Keratinocyte (primary cell): ENCODE measurements at regions not wholly inside any gene's neighbourhood (a gene's known extent, or its start where the extent isn't known, plus 50 kb on each side); places are given as distances from the start of the nearest gene placed in this dataset.

Experiments
- DNase-seq: peaks from one replicate; pipeline ENCODE4 v3.0.0-alpha.2; 2011; ENCODE audit warnings: low read depth, missing footprints, low spot score
- FAIRE-seq: peaks from 2 replicates; lab custom pipeline; 2011; peaks lifted over from hg19 to GRCh38; lab: Jason Lieb, UNC
- H2AFZ ChIP-seq: 2 replicates; pipeline ENCODE4 v1.6.0; 2012; ENCODE audit warnings: low read length, control low read depth, inconsistent platforms; ENCODE audit not compliant: control insufficient read depth
- H3K27ac ChIP-seq: 2 replicates; pipeline ENCODE4 v1.5.1; 2011; ENCODE audit warnings: low read length; ENCODE audit not compliant: control insufficient read depth, insufficient read depth
- H3K27me3 ChIP-seq: 3 replicates; pipeline ENCODE4 v1.6.0; 2011; ENCODE audit warnings: low read length; ENCODE audit not compliant: control insufficient read depth, insufficient read depth; ENCODE audit errors: extremely low read depth
- H3K36me3 ChIP-seq, 2 experiments: 2 replicates in 1 of 2; 3 replicates in 1 of 2; pipeline ENCODE4 v1.5.1; 2011; ENCODE audit warnings: low read length in 2 of 2, mild to moderate bottlenecking in 1 of 2; ENCODE audit not compliant: control insufficient read depth in 2 of 2, insufficient read depth in 2 of 2; ENCODE audit errors: extremely low read depth in 1 of 2
- H3K4me1 ChIP-seq: 3 replicates; pipeline ENCODE4 v1.5.1; 2011; ENCODE audit warnings: low read length; ENCODE audit not compliant: control insufficient read depth, insufficient read depth; ENCODE audit errors: extremely low read depth
- H3K4me2 ChIP-seq: 3 replicates; pipeline ENCODE4 v1.6.0; 2011; ENCODE audit warnings: low read depth, low read length; ENCODE audit not compliant: control insufficient read depth, insufficient read depth; ENCODE audit errors: extremely low read depth
- H3K4me3 ChIP-seq, 3 experiments: fragments of 200-600 bp in 1 of 3; sonication (generic) in 1 of 3; 2 replicates in 2 of 3; 3 replicates in 1 of 3; pipeline ENCODE4 v1.5.1; 2011 to 2016; ENCODE audit warnings: low read length in 3 of 3, mild to moderate bottlenecking in 3 of 3, control low read depth in 2 of 3, inconsistent platforms in 1 of 3, low read depth in 1 of 3, mixed read lengths in 1 of 3, mixed run types in 1 of 3, moderate library complexity in 1 of 3; ENCODE audit not compliant: control insufficient read depth in 2 of 3, insufficient read depth in 2 of 3; ENCODE audit errors: extremely low read depth in 1 of 3
- H3K79me2 ChIP-seq: 2 replicates; pipeline ENCODE4 v1.6.0; 2012; ENCODE audit warnings: low read length; ENCODE audit not compliant: control insufficient read depth, insufficient read depth
- H3K9ac ChIP-seq: 3 replicates; pipeline ENCODE4 v1.6.0; 2011; ENCODE audit warnings: low read length; ENCODE audit not compliant: control insufficient read depth, insufficient read depth; ENCODE audit errors: extremely low read depth
- H3K9me1 ChIP-seq: 3 replicates; pipeline ENCODE4 v1.6.0; 2011; ENCODE audit warnings: low read length; ENCODE audit not compliant: control insufficient read depth, insufficient read depth; ENCODE audit errors: extremely low read depth
- H3K9me3 ChIP-seq: 2 replicates; pipeline ENCODE4 v1.5.1; 2012; ENCODE audit warnings: low read depth, low read length; ENCODE audit not compliant: control insufficient read depth
- H4K20me1 ChIP-seq: 3 replicates; pipeline ENCODE4 v1.6.0; 2011; ENCODE audit warnings: low read length; ENCODE audit not compliant: control insufficient read depth, insufficient read depth; ENCODE audit errors: extremely low read depth
- EZH2 ChIP-seq: IDR thresholded peaks from one replicate; pipeline ENCODE4 v1.6.1; 2012; ENCODE audit warnings: inconsistent platforms, mild to moderate bottlenecking, low read length, moderate library complexity
- dilution Hi-C: fragments of 300-500 bp; cut with MboI; formaldehyde crosslinking; loops from one replicate; pipeline ENCODE4 v1.7.0; 2020; ENCODE audit warnings: low sequenced_read_pairs; ENCODE audit not compliant: extremely low pct_ligation_motif_present
- TF ChIP-seq, protein P1 (sequence below), 3 experiments: IDR thresholded peaks in 1 of 3; conservative IDR thresholded peaks in 1 of 3; optimal IDR thresholded peaks in 1 of 3; 2 replicates in 2 of 3; 3 replicates in 1 of 3; pipeline versions ENCODE3 to v1.5.1; 2011; ENCODE audit warnings: low read length in 3 of 3, mild to moderate bottlenecking in 3 of 3, moderate library complexity in 2 of 3, control low read depth in 1 of 3, inconsistent platforms in 1 of 3; ENCODE audit not compliant: insufficient read depth in 2 of 3; ENCODE audit errors: extremely low read depth in 1 of 3

DNA sequence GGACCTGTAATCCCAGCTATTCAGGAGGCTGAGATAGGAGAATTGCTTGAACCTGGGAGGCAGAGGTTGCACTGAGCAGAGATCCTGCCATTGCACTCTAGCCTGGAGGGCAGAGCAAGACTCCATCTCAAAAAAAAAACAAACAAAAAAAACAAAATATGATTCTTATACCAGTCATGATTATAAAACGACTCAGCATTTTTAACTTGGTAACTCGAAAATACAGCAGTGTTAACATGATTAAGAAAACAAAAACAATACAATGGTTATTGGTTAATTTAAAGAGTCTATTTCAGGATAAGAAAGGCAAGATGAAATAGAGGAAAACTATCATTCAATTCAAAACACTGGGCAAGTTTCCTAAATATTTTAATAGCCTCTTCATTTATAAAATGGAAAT lies 865.3 kb downstream of the PCDH7 start:
- H3K27me3 ChIP-seq = no peaks in the 10 kb centered on the region
- H3K4me2 ChIP-seq = no peak overlapping the region
- H3K4me3 ChIP-seq = no peak overlapping the region
- H3K9me3 ChIP-seq = no peaks in the 10 kb centered on the region
- FAIRE-seq = no peak
- no peaks in the 10 kb centered on the region for H4K20me1 ChIP-seq
- H3K4me1 ChIP-seq = no peaks in the 10 kb centered on the region
- H3K36me3 ChIP-seq = no peaks in the 10 kb centered on the region
- no peak overlapping the region for H3K27ac ChIP-seq
- dilution Hi-C loops = no loop called here
- no peak overlapping the region for H3K9ac ChIP-seq
- H2AFZ ChIP-seq = no peak overlapping the region
- no peaks in the 10 kb centered on the region for H3K79me2 ChIP-seq
- DNase-seq = no peak
- no peaks in the 10 kb centered on the region for H3K9me1 ChIP-seq
- TF ChIP-seq EZH2 = no peak
- TF ChIP-seq, protein P1, sequence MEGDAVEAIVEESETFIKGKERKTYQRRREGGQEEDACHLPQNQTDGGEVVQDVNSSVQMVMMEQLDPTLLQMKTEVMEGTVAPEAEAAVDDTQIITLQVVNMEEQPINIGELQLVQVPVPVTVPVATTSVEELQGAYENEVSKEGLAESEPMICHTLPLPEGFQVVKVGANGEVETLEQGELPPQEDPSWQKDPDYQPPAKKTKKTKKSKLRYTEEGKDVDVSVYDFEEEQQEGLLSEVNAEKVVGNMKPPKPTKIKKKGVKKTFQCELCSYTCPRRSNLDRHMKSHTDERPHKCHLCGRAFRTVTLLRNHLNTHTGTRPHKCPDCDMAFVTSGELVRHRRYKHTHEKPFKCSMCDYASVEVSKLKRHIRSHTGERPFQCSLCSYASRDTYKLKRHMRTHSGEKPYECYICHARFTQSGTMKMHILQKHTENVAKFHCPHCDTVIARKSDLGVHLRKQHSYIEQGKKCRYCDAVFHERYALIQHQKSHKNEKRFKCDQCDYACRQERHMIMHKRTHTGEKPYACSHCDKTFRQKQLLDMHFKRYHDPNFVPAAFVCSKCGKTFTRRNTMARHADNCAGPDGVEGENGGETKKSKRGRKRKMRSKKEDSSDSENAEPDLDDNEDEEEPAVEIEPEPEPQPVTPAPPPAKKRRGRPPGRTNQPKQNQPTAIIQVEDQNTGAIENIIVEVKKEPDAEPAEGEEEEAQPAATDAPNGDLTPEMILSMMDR (optimal IDR thresholded peaks at IDR 0.05 in 1 of 3, IDR thresholded peaks at IDR 0.05 in 1 of 3, conservative IDR thresholded peaks at IDR 0.05 in 1 of 3; ENCODE audit: extremely low read depth in 1 of 3, insufficient read depth in 2 of 3, low read length in 3 of 3) = no peak

DNA sequence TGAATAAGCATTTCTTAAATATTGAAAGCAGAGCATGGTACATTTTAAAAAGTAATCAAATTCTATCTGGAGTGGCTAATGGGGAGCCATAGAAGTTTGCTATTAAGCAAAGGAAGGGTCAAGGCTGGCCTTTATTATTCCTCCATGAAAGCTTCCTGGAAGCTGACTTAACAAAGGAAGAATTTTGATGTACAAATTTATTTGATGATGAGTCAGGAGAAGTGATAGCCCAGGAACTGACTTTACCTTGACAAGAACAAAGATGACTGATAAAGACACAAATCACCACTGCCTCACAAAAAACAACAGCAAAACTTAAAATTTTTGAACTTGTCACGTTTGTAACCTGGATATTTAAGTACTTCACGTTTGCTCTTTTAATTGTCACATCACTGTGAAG lies 872.1 kb downstream of the PCDH7 start:
- H3K9me1 ChIP-seq = no peaks in the 10 kb centered on the region
- H3K4me1 ChIP-seq = no peaks in the 10 kb centered on the region
- H3K4me3 ChIP-seq = no peak overlapping the region
- H4K20me1 ChIP-seq = no peaks in the 10 kb centered on the region
- H2AFZ ChIP-seq = no peak overlapping the region
- FAIRE-seq (no peak), DNase-seq (no peak)
- dilution Hi-C loops = no loop called here
- TF ChIP-seq, protein P1 (optimal IDR thresholded peaks at IDR 0.05 in 1 of 3, IDR thresholded peaks at IDR 0.05 in 1 of 3, conservative IDR thresholded peaks at IDR 0.05 in 1 of 3; ENCODE audit: extremely low read depth in 1 of 3, insufficient read depth in 2 of 3, low read length in 3 of 3) = no peak
- no peak for TF ChIP-seq EZH2
- no peak overlapping the region for H3K27ac ChIP-seq
- H3K36me3 ChIP-seq = no peaks in the 10 kb centered on the region
- no peaks in the 10 kb centered on the region for H3K9me3 ChIP-seq
- no peaks in the 10 kb centered on the region for H3K27me3 ChIP-seq
- no peaks in the 10 kb centered on the region for H3K79me2 ChIP-seq
- H3K4me2 ChIP-seq = no peak overlapping the region
- no peak overlapping the region for H3K9ac ChIP-seq
